NCI-H748 (cell line): ENCODE measurements at regions not wholly inside any gene's neighbourhood (a gene's known extent, or its start where the extent isn't known, plus 50 kb on each side); places are given as distances from the start of the nearest gene placed in this dataset.
A peak's percentile ranks its signal among the peaks of the same experiment; 100 is the strongest.

Source experiments
- DNase-seq: peaks from one replicate; lab custom pipeline; 2025; ENCODE audit not compliant: unreplicated experiment; lab: John Stamatoyannopoulos, UW

DNA sequence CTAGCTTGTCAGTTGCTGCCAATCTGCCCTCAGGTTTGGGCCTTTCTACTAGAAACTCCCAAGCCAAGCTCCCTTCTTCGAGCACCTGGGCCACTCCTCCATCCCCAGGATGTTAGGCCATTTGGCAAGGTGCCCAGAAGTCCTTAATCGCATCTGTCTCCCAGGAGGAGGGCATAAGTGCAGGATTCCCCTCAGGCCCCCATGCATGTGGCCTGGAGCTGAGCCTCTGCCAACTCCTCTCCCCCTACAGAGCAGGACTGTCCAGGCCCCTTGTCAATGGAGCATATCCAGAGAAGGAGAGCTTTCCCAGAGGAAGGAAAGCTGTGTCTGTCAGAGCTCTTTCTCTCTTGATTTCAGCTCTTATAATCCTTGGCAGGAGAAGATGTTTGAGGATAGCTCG lies 182.6 kb upstream of the ROPN1 start:
- DNase-seq: peak; percentile 93

DNA sequence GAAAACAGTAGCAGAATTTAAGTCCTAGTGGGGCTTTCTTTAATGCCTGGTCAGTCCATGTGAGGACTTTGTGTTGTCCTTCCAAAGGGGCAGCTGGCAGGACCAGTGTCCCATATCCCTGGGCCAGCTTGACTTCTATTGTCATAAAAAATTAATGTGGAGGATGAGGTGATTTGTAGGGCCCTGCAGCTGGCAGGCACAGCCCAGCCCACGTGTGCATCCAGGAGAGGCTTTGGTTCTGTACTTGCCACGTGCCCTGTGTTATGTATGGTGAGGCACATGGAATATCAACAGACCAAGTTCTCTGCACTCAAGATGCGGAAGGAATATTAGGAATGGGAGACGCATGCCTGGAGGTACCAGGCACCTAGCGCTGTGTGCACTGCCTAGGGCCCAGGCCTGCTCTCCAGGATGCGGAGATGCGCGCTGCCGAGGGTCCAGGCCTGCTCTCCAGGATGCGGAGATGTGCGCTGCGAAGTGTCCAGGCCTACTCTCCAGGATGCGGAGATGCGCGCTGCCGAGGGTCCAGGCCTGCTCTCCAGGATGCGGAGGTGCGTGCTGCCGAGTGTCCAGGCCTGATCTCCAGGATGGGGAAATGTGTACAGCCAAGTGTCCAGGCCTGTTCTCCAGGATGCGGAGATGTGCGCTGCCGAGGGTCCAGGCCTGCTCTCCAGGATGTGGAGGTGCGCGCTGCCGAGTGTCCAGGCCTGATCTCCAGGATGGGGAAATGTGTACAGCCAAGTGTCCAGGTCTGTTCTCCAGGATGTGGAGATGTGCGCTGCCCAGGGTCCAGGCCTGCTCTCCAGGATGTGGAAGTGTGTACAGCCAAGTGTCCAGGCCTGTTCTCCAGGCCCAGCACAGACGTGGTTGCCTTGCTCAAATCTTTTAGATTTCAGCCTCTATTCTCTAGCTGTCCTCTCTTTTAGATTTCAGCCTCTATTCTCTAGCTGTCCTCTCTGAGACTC lies 183.3 kb upstream of the ROPN1 start:
- DNase-seq: no peak

DNA sequence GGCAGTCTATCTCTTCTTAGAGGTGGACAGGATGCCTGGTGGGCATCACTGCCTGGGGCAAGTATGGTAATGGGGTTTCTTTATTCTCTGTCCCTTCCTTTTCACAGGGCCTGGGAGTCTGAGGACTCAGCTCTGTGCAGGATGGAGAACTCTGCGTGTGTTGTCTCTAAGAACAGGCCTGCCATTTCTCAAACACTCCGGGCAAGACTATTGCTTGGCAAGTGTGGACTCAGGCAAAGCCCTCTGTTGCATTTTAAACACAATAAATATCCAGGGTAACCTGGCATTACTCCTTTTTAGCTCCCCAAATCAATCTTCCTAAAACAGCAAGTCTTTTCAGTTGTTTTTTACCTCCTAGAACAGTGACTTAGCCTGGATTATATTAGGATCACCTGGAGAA lies 185.1 kb upstream of the ROPN1 start:
- DNase-seq: no peak

DNA sequence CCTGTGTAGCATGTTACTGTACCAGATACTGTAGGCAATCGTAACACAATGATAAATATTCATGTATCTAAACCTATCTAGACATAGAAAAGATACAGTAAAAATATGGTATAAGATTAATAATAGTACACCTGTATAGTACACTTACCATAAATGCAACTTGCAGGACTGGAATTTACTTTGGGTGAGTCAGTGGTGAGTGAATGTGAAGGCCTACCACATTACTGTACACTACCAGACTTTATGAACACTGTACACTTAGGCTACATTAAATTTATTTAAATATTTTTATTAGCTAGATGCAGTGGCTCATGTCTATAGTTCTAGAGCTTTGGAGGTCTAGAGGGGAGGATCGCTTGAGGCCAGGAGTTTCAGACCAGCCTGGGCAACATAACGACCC lies 186.6 kb upstream of the ROPN1 start:
- no peak for DNase-seq

DNA sequence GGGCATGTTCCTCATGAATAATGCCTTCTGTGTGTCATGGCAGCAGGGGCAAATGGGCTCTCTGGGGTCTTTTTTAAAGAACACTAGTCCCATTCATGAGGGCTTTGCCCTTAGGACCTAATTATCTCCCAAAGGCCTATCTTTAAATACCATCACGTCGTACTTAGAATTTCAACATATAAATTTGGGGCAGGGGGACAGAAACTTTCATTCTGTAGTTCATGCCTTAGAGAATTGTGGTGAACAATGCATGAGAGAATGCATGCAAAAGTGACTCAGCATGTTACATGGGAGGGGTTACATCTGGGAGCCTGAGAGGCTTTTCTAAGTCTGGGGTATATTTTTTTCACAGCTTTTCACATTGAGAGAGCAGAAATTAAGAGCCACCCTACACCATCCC lies 208.5 kb upstream of the ROPN1 start:
- no peak for DNase-seq

DNA sequence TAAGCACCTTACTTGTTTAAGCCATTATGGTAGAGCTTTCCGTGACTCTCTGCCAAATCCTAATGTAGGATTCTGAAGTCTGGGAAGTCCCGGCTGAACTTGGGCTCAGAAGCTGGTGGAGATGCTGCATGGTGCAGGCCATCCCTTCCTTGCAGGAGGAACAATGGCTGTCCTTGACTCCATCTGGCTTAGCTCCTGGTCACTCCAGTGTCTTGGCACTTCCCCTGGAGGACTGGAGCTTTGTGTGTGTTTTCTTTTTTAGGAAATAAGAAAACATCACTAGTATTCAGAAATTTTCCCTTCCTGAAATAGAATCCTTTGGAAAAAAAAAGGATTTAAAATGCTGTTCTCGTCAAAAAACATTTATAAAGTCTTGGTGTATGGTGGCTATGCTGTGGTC lies 209.3 kb upstream of the ROPN1 start:
- no peak for DNase-seq

DNA sequence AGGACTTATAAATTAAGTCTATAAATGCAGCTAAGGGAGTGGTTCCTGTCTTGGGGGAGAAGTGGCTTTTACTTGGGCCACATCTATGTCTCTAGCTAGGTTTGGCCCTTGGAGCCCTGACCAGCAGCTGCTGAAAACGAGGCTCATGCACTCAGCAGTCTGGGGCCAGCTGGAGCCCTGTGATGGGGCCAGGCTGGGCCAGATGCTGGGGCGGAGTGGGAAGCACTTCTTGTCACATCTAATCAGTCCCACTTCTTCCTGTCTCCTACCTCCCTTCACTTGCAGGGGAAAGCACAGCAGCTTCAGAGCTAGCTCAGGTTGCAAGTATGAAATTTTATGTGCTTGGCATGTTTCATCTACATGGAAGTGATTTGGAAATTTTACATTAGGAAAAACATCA lies 209.9 kb upstream of the ROPN1 start:
- DNase-seq: no peak

DNA sequence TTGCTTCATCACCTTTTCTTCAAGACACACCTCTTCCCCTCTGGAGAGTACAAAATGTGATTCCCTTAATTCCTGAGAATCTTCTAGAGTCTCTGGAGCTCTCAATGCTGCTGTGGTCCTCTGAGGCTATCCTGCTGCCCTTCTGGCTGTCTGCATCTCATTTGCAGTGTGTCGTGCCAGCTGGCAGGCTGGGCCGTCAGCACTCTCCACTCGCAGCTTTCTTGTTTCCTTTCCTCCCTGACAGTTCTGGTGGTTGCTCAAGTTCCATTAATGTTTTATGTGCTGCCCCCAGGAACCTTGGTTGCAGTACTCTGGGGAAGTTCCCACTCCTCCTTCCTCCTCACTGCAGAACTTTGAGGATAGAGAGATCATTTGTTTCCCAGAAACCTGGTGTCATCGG lies 210.8 kb upstream of the ROPN1 start:
- no peak for DNase-seq

DNA sequence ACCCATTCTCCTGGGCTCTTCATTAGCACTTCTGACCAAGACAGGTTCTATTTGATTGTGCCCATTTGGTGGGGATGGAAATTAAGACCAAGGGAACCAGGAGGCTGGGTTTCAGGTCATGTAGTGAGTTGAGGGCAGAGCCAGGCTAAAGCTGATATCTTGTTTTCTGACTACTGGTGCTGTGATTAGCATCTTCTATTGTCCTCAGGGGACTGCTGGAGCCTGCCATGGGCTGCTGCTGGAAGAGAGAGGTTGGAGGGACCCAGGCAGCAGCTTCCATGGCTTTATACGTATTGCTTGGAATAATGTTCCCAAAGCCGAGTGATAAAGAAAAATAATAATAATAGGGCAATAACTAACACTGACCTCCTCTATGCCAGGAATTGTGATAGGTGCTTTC lies 211.4 kb upstream of the ROPN1 start:
- no peak for DNase-seq

DNA sequence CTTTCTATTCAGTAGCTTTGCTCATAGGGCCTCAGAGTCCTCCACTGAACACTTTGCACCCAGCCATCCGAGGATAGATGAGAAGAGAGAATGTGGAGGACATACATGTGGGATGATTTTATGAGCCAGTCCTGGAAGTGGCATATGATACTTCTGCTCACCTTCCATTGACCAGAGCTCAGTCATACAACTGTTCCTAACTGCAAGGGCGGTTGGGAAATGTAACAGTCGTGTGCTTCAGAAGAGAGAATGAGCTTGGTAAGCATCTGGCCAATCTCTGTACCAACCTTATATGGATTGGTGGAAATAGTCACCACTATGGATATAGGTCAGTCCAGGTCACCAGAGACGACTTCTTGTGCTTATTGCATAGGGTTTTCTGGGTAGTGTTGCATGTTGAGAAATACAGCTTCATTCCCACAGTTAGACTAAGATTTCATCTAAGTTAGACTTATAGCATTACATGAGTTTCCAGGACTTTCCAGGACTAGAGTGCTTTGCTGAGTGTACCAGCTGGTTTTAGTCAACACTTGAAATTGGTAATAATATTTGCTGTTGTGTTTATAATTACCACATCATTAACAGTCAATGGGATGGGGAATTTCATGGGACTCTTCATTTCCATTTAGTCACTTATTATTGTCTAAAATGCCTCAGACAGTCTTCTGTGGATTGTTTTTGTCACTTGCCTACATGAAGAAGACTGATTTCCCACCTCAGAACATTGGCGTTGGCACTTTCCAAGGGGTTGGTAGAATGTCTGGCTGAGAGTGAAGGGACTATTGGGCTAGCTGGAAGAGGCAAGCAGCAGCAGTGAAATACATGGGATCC lies 214.5 kb upstream of the ROPN1 start:
- no peak for DNase-seq

DNA sequence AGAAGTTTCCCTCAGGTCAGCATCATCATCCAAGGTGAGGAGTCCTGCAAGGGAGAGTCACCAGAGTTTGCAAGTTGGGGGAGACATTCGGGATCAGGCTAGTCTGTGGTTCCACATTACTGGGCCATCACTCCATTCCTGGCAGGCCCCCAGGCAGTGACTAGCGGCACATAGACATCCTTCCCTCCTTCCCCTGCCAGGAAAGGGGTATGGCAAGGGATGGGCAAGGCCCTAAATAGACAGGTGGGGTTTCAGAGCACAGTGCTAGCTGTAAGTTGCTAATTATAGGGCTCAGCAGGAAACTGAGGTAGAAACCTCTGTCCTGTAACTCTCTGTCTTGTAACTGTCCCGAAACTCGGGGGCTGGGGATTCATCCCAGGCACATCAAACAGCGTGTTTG lies 215.2 kb upstream of the ROPN1 start:
- no peak for DNase-seq

DNA sequence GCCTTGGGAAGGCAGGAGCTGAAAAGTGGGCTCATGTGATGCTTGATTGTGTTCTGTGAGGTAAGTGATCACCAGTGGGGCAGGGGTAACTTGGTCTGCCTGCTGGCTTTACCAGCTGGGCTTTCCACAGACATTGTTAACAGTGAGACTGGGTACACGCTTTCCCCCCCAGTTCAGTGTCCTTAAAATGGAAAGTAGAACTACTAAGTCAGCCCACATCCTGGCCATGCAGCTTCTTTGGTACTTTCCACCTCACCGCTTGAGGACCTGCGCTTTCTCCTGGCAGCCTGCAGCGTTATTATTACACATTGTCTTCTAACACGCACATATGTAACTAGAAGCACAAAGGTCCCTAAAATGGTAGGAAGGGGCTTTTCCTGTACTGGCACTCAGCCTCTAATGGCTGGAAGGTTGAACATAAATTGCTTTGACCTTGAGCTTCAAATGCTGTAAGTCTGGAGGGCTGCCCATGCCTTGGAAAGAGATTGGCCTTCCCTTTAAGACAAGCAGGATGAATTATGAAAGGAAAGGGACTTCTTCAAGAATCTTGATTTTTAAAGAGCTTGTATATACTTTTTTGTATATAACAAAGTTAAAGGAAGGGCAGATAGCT lies 216.1 kb upstream of the ROPN1 start:
- DNase-seq: no peak

DNA sequence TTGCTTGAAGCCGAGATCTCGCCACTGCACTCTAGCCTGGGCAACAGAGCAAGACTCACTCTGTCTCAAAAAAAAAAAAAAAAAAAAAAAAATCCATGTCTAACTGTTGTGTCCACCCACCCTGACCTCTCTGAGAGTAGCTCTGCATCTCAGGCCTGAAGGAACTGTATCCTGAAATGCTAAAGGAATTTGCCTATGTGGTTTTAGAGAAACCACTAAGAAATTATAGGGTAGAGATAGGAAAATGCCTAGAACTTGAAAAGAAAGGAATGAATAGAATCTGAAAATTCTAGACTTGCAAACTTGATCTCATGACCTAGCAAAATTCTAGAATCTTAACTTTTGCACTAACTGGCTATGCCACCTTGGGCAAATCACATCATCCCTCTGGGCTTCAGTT lies 217.5 kb upstream of the ROPN1 start:
- DNase-seq: no peak

DNA sequence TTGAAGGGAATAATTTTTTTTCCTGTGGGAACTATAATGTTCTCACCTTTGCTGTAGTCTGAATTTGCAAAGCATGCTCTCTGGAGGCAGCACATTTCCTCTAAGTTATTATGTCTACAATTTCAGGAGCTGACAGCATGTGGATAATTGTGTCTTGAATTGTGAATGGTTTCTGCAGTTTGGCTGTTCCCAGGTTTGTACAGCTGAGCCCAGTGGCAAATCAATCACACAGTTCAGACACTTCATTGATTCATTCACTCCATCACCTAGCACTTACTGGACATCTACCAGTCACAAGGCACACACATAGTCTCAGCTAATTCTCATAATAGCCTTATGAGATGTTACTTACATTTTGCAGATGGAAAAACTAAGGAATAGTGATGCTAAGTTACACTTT lies 219.0 kb upstream of the ROPN1 start:
- no peak for DNase-seq

DNA sequence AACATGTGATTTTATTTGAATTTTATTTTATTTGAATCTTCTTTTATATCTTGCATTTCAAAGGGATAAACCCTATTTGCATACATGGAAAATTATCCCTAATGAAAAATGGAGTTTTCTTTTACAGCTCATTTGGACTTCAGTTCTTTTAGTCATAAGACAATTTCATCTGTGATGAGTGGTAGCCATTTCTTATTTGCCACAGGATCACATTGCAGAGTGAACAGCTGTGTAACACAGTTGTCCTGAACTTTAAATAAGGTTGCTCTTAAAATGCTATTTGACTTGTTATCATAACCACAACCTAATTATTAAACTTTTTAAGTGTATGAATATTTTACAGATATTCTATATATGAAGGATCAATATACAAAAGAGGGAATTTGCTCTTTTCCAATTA lies 221.7 kb upstream of the ROPN1 start:
- no peak for DNase-seq

DNA sequence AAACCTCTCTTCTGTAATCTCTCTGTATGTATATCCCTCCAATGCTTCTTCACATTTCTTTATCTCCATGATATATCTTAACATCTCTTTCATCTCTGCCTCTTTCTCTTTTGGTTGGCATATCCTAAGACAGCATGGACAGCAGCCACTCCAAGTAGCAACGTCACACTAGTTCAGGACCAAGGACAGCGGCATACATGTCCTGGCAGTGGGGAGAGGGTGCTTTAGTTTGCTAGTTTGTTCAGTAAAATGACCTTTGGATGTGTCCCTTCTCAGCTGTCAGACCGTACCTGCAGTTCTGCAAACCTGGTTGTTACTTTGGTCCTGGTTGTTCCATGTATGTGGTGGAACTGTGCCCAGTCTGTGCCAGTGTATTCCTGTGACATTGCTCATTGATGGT lies 225.6 kb upstream of the ROPN1 start:
- DNase-seq: no peak

DNA sequence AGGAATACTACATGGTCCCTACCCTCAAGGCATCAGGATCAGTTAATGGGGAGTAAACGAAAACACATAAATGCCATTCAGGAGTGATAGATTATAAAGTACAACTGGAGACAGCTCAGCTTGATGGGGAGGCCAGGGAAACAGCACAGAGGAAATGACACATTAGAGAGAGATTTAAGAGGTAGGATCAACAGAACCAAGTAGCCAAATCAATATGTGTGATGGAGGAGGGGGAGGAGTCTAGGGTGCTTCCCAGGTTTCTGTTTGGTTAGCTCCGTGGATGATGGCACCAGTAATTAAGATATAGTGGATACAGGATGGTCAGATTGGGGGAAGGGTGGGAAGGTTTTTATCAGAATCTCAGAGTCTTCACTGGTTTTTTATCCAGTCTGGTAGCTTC lies 229.5 kb upstream of the ROPN1 start:
- peak; percentile 39 for DNase-seq

DNA sequence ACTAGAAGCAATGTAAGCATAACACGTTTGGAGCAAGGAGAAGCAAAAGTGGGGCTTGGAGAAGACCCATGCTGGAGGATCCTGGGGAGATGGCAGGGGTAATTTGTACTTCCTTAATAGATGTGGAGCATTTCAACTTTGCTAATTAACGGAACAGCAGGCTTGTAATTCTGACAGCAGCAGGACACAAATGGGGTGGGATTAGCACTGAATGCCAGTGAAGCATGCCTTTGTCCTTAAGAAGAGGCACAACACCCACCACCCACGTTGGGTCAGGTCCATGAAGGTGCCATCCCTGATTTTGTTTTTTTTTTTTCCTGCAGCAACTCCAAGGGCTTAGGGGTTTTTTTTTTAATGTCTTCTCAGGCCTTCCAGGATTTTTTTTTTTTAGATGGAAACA lies 231.9 kb upstream of the ROPN1 start:
- no peak for DNase-seq

DNA sequence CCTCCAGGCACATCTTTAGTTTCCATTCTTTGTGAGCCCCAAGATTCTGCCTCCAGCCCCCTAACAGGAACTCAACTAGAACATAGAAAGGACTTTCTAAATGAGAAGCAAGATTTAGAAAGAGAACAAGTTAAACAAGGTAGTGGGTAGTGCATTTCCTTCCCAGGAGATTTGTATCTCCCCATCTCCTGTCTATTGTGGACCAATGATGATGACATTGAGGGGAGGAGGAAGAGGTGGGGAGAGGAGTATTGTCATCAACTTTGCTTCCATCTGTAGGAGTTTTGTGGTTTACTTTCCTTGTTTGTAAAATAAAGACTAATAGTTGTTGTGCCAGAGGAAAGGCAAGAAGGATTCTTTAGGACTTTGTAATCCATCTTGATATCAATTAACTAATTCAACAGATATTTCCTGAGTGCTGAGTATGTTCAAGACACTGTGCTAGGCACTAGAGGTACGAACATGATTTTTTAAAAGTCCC lies 235.3 kb upstream of the ROPN1 start:
- DNase-seq: no peak

DNA sequence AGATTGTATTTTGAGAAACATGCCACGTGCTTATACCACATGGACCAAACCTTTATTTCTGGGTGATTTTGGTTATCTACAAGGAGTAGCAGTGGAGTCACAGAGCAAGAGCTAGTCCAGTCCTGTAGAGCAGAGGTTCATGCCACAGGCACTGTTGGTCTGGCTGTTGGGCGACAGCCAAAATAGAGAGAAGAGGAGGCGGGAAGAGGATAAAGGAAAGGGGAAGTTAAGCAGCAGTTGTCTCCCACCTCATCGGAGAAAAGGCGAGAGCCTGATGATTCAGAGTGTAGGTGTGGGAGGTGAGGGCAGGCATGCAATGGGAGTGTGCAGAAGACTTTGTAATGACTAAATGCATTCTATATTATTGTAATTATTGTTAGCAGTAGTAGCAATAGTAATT lies 237.5 kb upstream of the ROPN1 start:
- no peak for DNase-seq

DNA sequence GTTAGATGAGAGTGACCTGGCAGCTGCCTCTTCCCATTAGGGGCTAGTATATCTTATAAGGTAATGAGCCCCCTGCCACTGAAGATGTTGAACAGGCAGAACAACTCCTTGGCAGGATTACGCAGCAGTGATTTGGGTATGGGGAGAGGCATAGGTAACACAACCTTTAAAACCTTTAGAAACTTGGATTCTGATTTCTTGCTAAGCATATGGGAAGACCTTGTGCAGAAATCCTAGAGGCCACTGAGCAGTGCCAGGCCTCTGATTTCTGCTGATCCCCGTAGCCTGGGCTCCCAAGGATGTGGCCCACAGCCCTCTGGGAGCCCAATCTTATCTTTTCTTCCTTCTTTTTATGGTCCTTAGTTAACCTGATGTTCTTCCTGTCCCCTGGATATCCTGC lies 237.9 kb upstream of the ROPN1 start:
- no peak for DNase-seq

DNA sequence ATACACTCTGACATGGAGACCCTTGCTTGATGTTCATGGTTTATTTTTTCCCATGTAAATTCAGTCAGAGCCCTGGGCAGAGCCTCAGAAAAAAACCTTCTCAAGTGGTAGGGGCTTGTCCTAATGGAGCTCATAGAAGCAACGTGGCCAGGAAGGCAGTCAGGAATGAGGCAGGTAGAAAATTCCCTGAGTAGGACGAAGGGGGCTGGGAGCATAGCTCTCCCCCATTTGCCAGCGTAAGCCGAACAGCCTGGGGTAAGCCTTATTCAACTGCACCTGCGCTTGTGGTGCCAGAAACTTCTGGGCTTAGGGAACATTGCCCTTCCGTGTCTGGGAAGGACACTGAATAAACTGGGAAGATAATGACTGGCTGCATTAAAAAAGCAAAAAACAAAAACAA lies 238.5 kb upstream of the ROPN1 start:
- no peak for DNase-seq
